ENCODE measurements at regions not wholly inside any gene's neighbourhood (a gene's known extent, or its start where the extent isn't known, plus 50 kb on each side); places are given as distances from the start of the nearest gene placed in this dataset.

DNA sequence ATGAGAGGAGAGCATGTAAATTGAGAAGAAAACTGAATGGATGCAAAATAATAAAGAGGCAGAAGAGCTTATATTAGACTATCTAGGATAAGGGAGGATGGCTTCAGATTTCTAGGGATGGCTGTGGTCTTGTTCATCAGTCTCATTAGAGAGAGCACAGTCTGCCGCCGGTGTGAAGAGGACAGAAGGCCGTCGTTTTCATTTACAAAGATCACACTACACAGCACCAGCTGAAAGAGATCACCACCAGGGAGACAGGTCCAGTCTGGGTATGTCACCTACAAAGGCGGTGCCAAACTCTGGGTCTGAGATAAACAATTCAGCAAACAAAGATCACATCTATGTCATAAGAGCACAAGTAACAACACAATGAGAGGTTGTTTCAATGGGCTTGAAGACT is 1222.3 kb upstream of the SLC10A2 start:
- no peaks in the 10 kb centered on the region for H3K4me1 Mint-ChIP-seq
- no peak overlapping the region for H3K27ac ChIP-seq (ENCODE audit: insufficient read depth, low read length, poor library complexity, severe bottlenecking)
- no peaks in the 10 kb centered on the region for H3K27me3 ChIP-seq (ENCODE audit: control insufficient read depth, insufficient read depth, low read length)
- peaks cover 0 to 4% of the 10 kb centered on the region in 2 experiments for H3K9me3 ChIP-seq (ENCODE audit: control insufficient read depth in 2 of 2, low read length in 2 of 2)
- H3K4me3 ChIP-seq (ENCODE audit: low read depth, low read length), result no peak overlapping the region
- H3K36me3 Mint-ChIP-seq, result no peaks in the 10 kb centered on the region
- no peak overlapping the region for H3K4me3 Mint-ChIP-seq
- H3K27me3 Mint-ChIP-seq, result no peaks in the 10 kb centered on the region
- no peak overlapping the region for H3K27ac Mint-ChIP-seq
- ATAC-seq (ENCODE audit: low read depth in 2 of 2) (no peak), DNase-seq (no peak)
- peaks cover 0 to 15% (median 3%) of the 10 kb centered on the region in 7 donors for H3K9me3 Mint-ChIP-seq
- no peaks in the 10 kb centered on the region for H3K36me3 ChIP-seq (ENCODE audit: control insufficient read depth, insufficient read depth, low read length)
- H3K4me1 ChIP-seq (ENCODE audit: control insufficient read depth, insufficient read depth, low read length, poor library complexity, severe bottlenecking), result no peaks in the 10 kb centered on the region

GRCh38 chr13:104286566-104287290 is 1220.5 kb upstream of the SLC10A2 start:
- H3K9me3 ChIP-seq (ENCODE audit: control insufficient read depth in 2 of 2, low read length in 2 of 2), result peaks cover 0 to 8% of the 10 kb centered on the region in 2 experiments
- Mint-ChIP-seq H3K4me3 (no peak overlapping the region), H3K27me3 (no peaks in the 10 kb centered on the region), H3K36me3 (no peaks in the 10 kb centered on the region), H3K4me1 (no peaks in the 10 kb centered on the region), H3K27ac (no peak overlapping the region), H3K9me3 (peaks cover 0 to 6% (median 1%) of the 10 kb centered on the region in 7 donors)
- H3K4me3 ChIP-seq (ENCODE audit: low read depth, low read length), result no peak overlapping the region
- ATAC-seq (ENCODE audit: low read depth in 2 of 2) (no peak), DNase-seq (no peak)
- no peak overlapping the region for H3K27ac ChIP-seq (ENCODE audit: insufficient read depth, low read length, poor library complexity, severe bottlenecking)
- H3K36me3 ChIP-seq (ENCODE audit: control insufficient read depth, insufficient read depth, low read length), result no peaks in the 10 kb centered on the region
- no peaks in the 10 kb centered on the region for H3K27me3 ChIP-seq (ENCODE audit: control insufficient read depth, insufficient read depth, low read length)
- no peaks in the 10 kb centered on the region for H3K4me1 ChIP-seq (ENCODE audit: control insufficient read depth, insufficient read depth, low read length, poor library complexity, severe bottlenecking)

DNA sequence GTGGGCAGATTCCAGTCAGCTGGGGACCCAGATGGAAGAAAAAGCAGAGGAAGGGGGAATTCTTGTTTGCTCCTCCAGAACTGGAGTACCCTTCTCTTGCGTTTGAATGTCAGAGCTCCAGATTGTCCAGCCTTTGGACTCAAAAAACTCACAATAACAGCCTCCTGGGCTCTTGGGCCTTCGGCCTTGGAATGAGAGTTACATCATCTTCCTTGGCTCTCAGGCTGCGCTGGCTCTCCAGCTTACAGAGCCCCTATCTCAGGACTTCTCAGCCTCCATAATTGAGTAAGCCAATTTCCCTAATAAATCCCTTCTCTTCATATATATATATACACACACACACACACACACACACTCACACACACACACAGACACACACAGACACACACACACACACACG is 1215.7 kb upstream of the SLC10A2 start:
- Mint-ChIP-seq H3K36me3 (no peaks in the 10 kb centered on the region), H3K4me1 (no peaks in the 10 kb centered on the region), H3K9me3 (peaks cover 0 to 11% (median 0%) of the 10 kb centered on the region in 7 donors), H3K4me3 (no peak overlapping the region), H3K27me3 (no peaks in the 10 kb centered on the region), H3K27ac (no peak overlapping the region)
- H3K4me1 ChIP-seq (ENCODE audit: control insufficient read depth, insufficient read depth, low read length, poor library complexity, severe bottlenecking), result no peaks in the 10 kb centered on the region
- H3K9me3 ChIP-seq (ENCODE audit: control insufficient read depth in 2 of 2, low read length in 2 of 2), result peaks cover 3 to 9% of the 10 kb centered on the region in 2 experiments
- H3K27me3 ChIP-seq (ENCODE audit: control insufficient read depth, insufficient read depth, low read length), result no peaks in the 10 kb centered on the region
- H3K36me3 ChIP-seq (ENCODE audit: control insufficient read depth, insufficient read depth, low read length), result no peaks in the 10 kb centered on the region
- DNase-seq, result no peak
- no peak overlapping the region for H3K27ac ChIP-seq (ENCODE audit: insufficient read depth, low read length, poor library complexity, severe bottlenecking)
- H3K4me3 ChIP-seq (ENCODE audit: low read depth, low read length), result no peak overlapping the region
- ATAC-seq (ENCODE audit: low read depth in 2 of 2), result no peak

DNA sequence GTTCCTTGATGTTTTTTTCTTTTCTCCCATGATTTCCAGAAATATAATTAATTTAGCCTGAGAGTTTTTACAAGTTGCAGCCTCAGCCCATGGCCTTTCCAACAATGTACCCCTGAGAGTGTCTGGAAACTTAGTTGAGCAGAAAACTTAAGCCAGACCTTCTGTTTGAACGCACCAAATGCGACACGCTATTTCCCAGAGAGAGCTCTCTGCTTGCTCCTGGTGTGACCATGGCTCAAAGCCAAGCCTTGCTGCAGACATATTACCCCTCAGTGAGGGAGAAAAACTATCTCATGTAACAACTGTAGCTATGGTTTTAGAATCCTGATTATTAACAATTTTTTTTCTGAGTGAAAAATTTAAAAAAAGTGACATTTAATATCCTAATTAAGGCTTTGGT is 1204.5 kb upstream of the SLC10A2 start:
- no peak overlapping the region for H3K27ac Mint-ChIP-seq
- peaks cover 4 to 19% (median 9%) of the 10 kb centered on the region in 7 donors for H3K9me3 Mint-ChIP-seq
- H3K9me3 ChIP-seq (ENCODE audit: control insufficient read depth in 2 of 2, low read length in 2 of 2), result no peaks in the 10 kb centered on the region
- ATAC-seq (ENCODE audit: low read depth in 2 of 2) (no peak), DNase-seq (no peak)
- H3K4me1 ChIP-seq (ENCODE audit: control insufficient read depth, insufficient read depth, low read length, poor library complexity, severe bottlenecking), result no peaks in the 10 kb centered on the region
- no peaks in the 10 kb centered on the region for H3K4me1 Mint-ChIP-seq
- no peaks in the 10 kb centered on the region for H3K36me3 ChIP-seq (ENCODE audit: control insufficient read depth, insufficient read depth, low read length)
- no peaks in the 10 kb centered on the region for H3K27me3 Mint-ChIP-seq
- no peaks in the 10 kb centered on the region for H3K27me3 ChIP-seq (ENCODE audit: control insufficient read depth, insufficient read depth, low read length)
- H3K4me3 ChIP-seq (ENCODE audit: low read depth, low read length), result no peak overlapping the region
- H3K27ac ChIP-seq (ENCODE audit: insufficient read depth, low read length, poor library complexity, severe bottlenecking), result no peak overlapping the region
- H3K36me3 Mint-ChIP-seq, result no peaks in the 10 kb centered on the region
- H3K4me3 Mint-ChIP-seq, result no peak overlapping the region

- Mint-ChIP-seq H3K27ac (no peak overlapping the region), H3K4me3 (no peak overlapping the region), H3K36me3 (no peaks in the 10 kb centered on the region), H3K27me3 (no peaks in the 10 kb centered on the region), H3K4me1 (no peaks in the 10 kb centered on the region), H3K9me3 (peaks cover 3 to 17% (median 5%) of the 10 kb centered on the region in 7 donors)
- Histone ChIP-seq H3K36me3 (ENCODE audit: control insufficient read depth, insufficient read depth, low read length) (no peaks in the 10 kb centered on the region), H3K27ac (ENCODE audit: insufficient read depth, low read length, poor library complexity, severe bottlenecking) (no peak overlapping the region), H3K9me3 (ENCODE audit: control insufficient read depth in 2 of 2, low read length in 2 of 2) (no peaks in the 10 kb centered on the region), H3K4me3 (ENCODE audit: low read depth, low read length) (no peak overlapping the region), H3K27me3 (ENCODE audit: control insufficient read depth, insufficient read depth, low read length) (no peaks in the 10 kb centered on the region), H3K4me1 (ENCODE audit: control insufficient read depth, insufficient read depth, low read length, poor library complexity, severe bottlenecking) (no peaks in the 10 kb centered on the region)
- DNase-seq, result no peak
- no peak for ATAC-seq (ENCODE audit: low read depth in 2 of 2)
Measured at GRCh38 chr13:104267206-104267811, 1201.1 kb upstream of the SLC10A2 start.

DNA sequence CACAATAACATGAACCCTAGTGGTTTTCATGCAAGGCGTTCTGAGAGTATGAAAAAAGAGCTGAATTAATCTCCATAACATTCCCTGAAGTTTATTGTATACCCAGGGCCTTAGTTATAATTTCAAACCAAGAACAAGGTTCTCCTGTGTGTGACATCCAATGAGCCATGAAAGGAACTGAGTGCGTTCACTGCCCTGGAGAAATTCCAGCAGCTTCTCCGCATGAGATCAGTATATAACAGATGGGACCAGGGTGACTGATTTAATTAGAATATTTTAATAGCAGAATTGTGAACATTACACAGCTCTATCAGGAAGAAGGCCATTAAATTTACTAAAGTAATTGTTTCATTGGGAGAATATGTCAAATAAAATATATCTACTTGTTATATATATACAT is 1190.5 kb upstream of the SLC10A2 start:
- Histone ChIP-seq H3K4me3 (ENCODE audit: low read depth, low read length) (no peak overlapping the region), H3K4me1 (ENCODE audit: control insufficient read depth, insufficient read depth, low read length, poor library complexity, severe bottlenecking) (no peaks in the 10 kb centered on the region), H3K9me3 (ENCODE audit: control insufficient read depth in 2 of 2, low read length in 2 of 2) (no peaks in the 10 kb centered on the region), H3K27me3 (ENCODE audit: control insufficient read depth, insufficient read depth, low read length) (no peaks in the 10 kb centered on the region), H3K27ac (ENCODE audit: insufficient read depth, low read length, poor library complexity, severe bottlenecking) (no peak overlapping the region), H3K36me3 (ENCODE audit: control insufficient read depth, insufficient read depth, low read length) (no peaks in the 10 kb centered on the region)
- ATAC-seq (ENCODE audit: low read depth in 2 of 2) (no peak), DNase-seq (no peak)
- H3K4me3 Mint-ChIP-seq, result no peak overlapping the region
- H3K9me3 Mint-ChIP-seq, result peaks cover 0 to 13% (median 4%) of the 10 kb centered on the region in 7 donors
- no peaks in the 10 kb centered on the region for H3K27me3 Mint-ChIP-seq
- no peaks in the 10 kb centered on the region for H3K36me3 Mint-ChIP-seq
- no peaks in the 10 kb centered on the region for H3K4me1 Mint-ChIP-seq
- H3K27ac Mint-ChIP-seq, result no peak overlapping the region

GRCh38 chr13:104253063-104253680 is 1187.0 kb upstream of the SLC10A2 start:
- no peak for ATAC-seq (ENCODE audit: low read depth in 2 of 2)

More at GRCh38 chr13:104253063-104253680, 1187.0 kb upstream of the SLC10A2 start:
- no peak overlapping the region for H3K4me3 ChIP-seq (ENCODE audit: low read depth, low read length)
- Mint-ChIP-seq H3K36me3 (no peaks in the 10 kb centered on the region), H3K9me3 (peaks cover 0 to 12% (median 2%) of the 10 kb centered on the region in 7 donors), H3K4me1 (no peaks in the 10 kb centered on the region), H3K27ac (no peak overlapping the region), H3K27me3 (no peaks in the 10 kb centered on the region), H3K4me3 (no peak overlapping the region)
- H3K36me3 ChIP-seq (ENCODE audit: control insufficient read depth, insufficient read depth, low read length), result no peaks in the 10 kb centered on the region
- no peak for DNase-seq
- H3K4me1 ChIP-seq (ENCODE audit: control insufficient read depth, insufficient read depth, low read length, poor library complexity, severe bottlenecking), result no peaks in the 10 kb centered on the region
- H3K27ac ChIP-seq (ENCODE audit: insufficient read depth, low read length, poor library complexity, severe bottlenecking), result no peak overlapping the region
- H3K9me3 ChIP-seq (ENCODE audit: control insufficient read depth in 2 of 2, low read length in 2 of 2), result no peaks in the 10 kb centered on the region
- H3K27me3 ChIP-seq (ENCODE audit: control insufficient read depth, insufficient read depth, low read length), result no peaks in the 10 kb centered on the region

Data from CD4-positive, CD25-positive, alpha-beta regulatory T cell (primary cell).